Right hindlimb (tissue), 1 donor: ENCODE measurements at regions not wholly inside any gene's neighbourhood (a gene's known extent, or its start where the extent isn't known, plus 50 kb on each side); places are given as distances from the start of the nearest gene placed in this dataset.

ENCODE experiments used
- DNase-seq: peaks from one replicate; pipeline ENCODE4 v3.0.0-alpha.2; 2018

DNA sequence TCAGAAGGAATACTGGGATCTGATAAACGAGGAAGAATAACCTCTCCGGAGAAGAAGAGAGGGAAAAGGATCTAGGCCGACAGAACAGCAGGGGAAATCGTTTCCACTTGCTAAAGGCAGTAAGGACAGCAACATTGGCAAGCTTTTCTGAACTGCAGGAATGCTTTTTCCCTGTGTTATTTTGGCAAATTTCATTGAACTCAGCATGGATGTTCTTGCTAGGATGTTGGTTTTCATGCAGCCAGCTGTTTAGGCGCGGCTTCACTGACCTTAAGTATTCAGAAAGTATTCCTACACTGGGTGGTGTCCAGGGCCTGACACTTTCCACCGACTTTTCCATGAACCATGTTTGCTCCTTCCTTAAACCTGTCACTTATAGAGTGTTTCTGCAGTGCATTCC, 489.7 kb downstream of the CNTN3 start:
- DNase-seq, result peak; percentile 19

DNA sequence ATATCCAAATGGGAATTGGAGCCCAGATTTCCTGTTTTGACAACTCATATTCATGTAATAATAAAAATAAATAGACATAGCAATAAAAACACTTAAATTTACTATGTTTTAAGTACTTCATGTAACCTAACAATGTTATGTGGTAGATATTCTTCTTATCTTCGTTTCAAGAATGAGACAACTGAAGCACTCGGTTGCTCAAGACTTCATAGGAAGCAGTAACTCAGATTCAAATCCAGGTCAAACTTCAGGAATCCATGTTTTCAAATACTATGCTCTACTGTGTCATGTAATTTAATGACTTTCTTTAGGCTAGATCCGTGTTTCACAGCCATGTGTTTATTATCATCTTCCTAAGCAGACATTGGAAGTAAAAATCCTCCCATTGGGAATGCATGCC, 492.2 kb downstream of the CNTN3 start:
- no peak for DNase-seq

DNA sequence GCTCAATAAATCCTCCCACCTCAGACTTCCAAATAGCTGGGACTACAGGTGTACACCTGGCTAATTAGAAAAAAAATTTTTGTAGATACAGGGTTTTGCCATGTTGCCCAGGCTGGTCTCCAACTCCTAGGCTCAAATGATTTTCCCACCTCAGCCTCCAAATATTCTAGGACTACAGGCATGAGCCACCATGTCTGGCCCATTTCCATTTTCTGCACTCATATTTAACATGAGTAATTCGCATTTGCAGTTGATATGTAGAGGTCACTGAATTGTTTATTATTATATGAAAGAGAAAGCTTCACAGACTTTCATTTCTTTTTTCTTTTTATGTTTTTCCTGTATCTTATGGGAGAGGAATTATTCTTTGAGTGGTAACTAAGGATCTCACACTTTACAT, 492.7 kb downstream of the CNTN3 start:
- DNase-seq, result no peak

DNA sequence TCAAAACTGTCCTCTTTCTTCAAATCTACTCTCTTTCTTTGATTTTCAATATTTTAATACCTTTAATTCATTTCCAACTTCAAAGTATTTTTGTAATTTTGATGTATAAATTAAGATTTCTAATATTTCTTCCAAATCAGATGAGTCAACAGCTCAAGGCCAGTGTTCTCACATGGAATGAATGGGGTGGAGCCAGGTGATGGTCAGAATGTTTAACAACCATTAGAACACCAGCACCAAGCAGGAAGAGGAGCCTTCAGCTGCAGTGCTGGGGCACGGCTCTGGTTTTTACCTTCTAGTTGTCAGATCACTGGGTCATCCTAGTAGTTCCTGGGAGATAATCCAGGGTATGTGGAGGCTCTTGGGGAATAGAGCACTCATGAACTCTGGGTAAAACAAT, 494.5 kb upstream of the PDZRN3 start:
- no peak for DNase-seq

DNA sequence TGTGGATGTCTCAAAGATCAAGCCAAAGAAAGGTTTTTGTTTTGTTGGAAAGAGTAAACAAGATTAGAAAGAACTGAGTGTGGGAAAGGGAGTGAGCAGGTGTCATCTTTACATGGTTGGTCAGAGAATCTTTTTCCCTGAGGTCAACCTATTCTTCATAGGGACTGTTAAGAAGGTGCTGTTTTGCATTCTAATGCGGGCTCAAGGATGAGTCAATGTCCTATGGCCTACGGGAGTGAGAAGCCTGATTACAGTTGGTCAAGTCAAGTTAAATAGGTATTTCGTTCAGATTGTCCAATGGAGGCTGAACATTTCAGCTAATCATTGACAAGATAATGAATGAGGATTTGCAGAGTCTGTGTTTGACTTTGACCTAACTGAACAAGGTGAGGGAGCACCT, 491.2 kb upstream of the PDZRN3 start:
- DNase-seq, result no peak

DNA sequence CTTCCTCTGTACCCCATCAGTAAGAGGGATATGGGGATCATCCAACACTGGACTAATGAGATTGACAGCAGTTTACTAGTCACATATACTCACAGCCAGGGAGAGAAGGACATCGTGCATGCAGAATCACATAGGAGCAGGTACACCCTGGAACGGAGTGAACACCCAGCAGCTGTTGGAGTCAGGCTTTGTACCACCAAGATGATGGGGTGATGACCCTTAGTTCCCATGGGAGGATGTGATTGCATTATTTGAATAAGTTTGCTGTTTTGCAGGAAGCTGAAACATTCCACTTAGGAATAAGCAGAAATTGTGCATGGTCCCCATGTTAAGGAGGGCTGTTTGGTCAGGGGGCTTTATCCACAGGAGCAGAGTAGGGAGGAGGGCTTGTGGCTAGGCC, 482.7 kb upstream of the PDZRN3 start:
- no peak for DNase-seq

DNA sequence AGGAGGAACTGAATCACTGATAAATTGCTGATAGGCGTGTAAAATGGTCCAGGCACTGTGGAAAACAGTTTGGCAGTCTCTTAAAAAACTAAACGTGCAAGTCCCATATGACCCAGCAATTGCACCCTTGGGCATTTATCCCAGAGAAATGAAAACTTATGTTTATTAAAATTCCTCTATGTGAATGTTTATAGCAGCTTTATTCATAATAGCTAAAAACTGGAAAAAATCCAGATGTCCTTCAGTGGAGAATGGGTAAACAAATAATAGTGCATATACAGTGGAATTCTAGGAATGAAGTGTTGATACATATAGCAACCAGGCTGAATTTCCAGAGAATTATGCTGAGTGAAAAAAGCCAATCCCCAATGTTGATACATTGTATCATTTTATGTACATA, 482.2 kb upstream of the PDZRN3 start:
- DNase-seq, result no peak

DNA sequence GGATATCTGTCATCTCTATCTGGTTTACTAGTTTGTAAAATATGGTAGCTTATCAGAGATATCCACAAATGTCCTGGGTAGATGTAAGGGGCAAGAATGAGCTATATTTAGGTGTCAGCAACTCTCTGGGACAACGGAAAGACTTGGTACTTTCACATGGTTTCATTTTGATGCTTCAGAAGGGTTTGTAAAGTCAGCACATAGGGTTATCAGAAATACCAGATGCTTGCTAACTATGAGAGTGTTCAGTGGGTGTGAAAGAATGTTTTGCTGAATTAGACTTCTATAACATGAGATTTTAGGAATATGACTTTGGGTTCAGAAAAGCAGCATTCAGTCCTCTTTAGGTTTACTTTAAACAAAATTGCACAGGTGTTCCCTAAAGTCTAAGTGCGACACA, 466.5 kb upstream of the PDZRN3 start:
- DNase-seq, result no peak

DNA sequence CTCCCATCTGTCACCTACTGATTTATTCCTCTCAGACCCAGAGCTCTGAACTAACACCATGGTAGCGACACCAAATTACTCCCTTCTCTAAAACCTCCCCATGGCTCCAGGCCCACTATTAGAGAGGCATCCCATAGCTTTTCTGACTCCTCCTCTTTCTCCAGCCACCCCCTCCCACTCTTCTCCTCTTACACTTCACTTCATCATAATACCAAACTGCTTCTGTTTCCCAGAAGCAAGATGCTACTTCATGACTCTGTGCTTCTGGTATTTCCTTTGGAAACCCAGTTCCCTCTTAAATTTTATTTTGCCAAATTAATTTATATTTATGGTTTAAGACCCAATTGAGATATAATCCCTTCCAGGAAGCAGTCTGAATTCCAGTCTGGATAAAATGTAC, 465.1 kb upstream of the PDZRN3 start:
- no peak for DNase-seq

DNA sequence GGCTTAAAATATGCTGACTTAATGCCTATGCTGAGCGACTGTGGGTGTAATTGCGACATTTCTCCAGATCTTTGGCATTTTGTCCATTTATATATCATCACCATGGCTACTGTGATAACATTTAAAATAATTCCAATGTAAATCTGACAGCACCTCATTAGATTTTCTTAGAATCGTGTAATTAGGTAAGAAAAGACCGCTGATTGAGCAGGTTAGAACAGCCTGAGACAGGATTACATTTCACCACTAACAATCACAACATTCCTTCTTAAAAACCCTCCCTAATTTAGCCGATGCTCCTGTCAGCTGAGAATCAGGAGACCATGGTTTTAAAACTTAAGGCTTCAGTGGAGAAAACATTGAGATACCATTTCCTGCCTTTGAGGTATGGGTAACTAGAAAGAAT, 455.3 kb upstream of the PDZRN3 start:
- DNase-seq, result no peak

DNA sequence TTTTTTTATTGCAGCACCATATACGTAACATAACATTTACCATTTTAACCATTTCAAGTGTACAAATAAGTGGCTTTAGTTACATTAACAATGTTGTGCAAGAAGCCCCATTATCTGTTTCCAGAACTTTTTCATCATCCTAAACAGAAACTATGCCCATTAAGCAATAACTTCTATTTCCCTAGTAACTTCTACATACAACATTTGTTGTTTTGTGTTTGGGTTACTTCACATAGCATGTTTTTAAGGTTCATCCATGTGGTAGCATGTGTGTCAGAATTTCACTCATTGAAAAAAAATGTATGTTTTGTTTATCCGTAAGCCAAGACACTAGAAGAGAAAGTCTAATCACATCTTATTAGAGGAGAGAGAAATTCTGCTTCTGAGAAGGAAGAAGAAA, 450.5 kb upstream of the PDZRN3 start:
- no peak for DNase-seq

DNA sequence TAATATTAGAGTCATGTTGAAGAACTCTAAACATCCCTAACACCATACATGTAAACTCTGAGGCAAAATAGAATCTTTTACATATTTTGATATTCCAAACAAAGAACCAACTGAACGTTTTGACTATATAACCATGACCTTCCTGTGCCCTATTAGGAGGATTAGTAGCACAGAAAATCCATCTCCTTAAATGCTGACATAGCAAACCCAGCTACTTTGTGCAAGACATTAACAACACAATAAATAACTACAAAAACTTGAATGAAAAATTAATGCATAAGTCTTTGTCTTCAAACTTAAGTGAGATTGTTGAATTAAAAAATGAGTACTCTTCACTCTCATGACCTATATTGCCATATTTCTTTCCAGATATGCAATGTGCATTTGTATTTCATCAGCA, 450.0 kb upstream of the PDZRN3 start:
- no peak for DNase-seq

DNA sequence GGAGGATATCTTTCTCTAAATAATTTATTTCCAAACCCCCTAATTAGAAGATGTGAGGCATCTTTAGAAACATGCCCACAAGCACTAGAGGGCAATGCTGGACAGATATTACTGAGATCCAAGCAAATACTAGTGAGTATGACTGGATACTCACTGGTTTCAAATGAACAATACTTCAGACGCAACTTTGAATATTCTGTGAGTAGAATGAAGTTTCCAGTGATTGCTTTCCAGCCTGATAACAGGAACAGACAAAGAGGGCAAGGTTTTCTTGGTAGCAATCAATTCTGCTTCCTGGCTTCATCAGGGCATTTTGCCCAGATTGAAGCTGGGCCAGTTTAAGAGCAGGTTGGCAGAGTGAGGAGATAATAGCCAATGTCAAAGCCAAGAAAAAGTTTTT, 442.6 kb upstream of the PDZRN3 start:
- peak; percentile 25 for DNase-seq

DNA sequence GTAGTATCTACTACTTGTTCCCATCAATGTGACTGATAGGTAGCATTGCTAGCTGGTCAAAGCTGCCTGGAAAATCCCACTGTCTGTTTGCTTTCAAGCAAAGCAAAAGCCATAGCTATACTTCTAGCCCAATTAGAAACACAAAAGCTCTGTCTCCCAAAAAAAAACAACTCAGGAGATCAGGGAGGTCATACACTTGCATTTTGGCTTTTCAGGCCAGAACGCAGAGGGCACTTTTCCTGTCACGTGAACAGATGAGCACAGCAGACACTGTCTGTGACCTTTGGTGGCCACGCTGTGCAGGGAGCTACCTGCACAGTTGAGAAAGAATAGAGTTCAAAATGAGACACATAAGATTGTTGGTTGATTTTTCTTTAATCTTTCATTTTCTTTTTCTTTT, 441.7 kb upstream of the PDZRN3 start:
- no peak for DNase-seq

DNA sequence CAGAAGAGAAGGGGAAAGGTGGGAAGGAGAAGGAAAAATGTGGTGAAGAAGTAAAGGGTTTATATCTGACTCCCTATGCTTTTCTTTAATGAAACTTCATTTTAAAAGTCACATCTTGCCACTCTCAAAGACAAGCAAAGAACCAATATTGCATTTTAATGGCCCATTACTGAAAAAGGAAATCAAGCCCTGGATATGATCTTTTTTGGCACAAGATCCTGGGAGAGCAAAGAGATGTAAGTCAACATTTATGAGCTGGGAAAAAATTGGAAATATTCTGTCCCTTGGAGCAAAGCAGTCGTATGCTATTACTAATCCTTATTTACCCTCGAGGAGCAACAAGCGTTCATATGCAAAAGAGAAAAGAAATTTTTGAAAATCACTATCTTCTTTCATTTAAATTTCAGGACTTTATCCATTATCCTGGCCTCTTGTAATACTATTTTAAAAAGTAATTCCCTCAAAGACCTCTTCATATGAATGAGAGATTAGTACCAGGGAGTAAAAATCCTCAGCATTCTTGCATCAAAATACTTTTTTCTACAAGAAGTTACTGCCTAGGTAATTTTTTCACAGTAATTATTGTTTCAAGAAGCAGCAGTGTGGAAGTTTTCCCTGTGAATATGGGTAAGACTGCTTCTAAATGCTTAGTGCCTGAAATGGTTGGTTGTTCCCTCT, 435.3 kb upstream of the PDZRN3 start:
- DNase-seq, result no peak

DNA sequence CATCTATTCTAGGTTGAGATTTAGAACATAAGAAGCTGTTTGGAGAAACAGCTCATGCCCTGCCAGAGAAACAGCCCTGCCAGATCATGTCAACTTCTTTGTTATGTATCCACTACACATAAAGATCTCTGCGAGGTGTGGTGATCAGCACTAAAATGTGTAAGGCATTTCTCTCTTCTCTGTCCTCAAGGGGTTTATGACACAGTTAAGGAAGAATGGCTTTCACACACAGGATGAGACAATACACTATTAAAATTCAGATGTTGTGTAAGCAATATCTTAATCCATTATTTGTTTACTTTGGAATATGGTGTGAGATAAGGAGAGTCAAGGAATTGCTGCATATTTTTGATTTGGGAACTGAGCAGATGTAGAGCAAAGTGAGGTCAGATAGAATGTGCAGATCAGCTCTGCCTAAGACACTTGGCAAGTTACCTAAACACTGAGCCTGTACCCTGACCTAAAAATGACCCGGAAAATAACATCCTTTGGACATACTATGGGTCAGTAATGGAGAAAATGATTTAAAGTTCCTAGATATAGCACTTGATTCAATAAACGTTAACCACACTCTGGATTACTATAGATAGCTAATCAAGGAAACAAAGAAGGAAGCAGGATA, 434.7 kb upstream of the PDZRN3 start:
- DNase-seq, result no peak

DNA sequence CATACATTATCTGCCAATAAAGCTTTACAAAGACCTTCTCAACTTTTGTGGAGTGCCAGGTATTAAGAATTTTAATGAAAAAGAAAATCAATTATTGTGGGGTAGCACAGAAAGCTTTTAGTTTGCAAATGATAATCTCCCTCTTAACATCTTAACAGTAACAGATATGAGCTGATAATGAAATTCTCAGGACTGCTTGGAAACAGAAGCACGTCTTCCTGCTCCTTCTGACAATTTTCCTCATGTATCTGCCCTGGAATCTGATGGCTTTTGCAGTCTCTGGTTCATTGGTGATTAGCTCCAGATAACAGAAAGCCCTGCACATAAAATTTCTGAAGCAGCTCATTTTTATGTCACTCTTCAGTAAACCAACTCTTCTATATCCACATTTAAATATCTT, 432.4 kb upstream of the PDZRN3 start:
- no peak for DNase-seq

DNA sequence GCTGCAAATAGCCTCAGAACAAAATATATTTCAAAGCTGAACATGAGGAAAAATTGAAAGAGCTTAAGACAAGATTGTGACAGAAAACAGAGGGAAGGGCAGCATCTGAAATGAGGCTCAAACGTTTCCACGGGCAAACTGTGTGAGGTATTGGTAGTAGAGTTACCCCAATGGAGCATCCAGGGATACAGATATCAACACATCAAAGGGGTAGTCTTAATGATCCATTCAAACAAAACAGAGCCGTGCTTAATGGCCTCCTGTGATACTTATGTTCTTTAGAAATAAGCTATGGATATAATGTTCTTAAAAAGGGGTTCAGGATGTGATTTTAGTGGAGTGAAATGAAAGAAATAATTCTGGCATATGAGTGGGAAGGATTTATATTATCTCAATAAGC, 430.3 kb upstream of the PDZRN3 start:
- no peak for DNase-seq

DNA sequence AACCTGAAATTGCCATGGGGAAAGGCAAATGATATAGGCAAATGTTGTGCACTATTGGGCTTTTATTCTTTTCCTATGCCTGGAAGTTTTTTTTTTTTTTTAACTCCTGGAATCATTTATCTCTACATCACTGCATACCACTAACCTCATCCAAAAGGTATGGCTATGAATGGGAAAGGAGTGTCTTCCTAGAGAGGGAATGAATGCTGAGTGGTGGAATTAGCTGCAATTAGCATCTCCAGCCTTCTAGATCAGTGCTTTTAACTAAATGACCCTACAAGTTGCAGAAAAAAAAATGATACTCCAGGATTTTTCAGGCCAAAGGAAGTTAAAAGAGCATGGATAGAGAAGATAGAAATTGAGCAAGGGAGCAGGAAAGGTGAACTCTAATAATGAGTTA, 429.8 kb upstream of the PDZRN3 start:
- no peak for DNase-seq

DNA sequence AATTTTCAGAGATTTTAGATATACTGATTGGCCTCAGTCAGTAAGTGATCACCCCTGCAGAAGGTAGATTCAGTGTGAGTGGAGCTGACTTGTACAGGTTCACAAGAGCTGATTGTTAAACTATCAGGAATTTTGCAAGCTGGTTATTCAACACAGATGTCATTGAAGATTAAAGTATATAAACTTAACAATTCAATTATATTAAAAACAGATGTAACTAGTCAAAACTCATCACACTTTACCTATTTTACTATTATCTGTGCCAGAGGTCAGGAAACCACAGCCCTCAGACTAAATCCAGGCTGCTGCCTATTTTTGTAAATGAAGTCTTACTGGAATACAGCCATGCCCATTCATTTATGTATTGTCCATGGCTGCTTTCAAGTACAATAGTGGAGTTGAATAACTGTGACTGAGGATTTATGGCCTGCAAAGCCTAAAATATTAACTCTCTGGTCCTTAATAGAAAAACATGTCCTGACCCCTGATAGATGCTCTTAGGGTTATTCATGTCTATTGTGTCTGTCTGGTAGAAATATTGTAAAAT, 429.3 kb upstream of the PDZRN3 start:
- DNase-seq, result no peak

DNA sequence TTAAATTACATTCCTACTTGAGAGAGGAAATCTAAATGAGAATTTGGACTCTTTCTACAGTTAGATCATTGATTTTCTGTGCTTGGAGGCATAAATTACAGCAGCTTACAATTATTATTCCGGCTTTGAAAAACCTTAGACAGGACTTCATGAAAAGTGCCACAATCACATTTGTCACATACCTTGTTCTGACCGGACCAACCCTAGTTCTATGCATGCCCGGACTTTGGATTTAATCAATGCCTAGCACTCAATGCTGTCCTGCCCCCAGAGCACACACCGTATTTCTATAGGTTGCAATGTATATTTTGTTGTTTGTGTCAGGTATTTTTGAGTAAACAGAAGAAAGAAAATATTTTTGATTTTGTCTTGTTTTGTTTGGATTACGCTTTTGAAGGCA, 424.7 kb upstream of the PDZRN3 start:
- no peak for DNase-seq

DNA sequence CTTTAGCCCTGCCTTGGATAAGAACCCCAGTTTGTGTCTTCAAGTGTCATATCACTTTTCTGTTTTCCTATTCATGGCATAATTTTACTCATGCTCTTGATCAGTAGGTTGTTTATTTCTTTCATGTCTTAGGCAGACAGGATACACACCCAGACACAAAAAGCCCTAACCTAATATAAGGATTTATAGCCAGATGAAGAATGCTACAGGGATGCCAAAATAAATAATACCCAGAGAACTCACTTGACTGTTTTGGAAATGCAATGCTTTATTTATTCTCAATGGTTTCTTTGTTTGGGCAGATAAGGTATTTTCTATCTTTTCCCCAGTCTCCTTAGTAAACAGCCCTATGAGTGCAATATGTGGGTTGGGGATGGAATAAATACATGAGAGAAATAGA, 424.0 kb upstream of the PDZRN3 start:
- DNase-seq, result no peak

DNA sequence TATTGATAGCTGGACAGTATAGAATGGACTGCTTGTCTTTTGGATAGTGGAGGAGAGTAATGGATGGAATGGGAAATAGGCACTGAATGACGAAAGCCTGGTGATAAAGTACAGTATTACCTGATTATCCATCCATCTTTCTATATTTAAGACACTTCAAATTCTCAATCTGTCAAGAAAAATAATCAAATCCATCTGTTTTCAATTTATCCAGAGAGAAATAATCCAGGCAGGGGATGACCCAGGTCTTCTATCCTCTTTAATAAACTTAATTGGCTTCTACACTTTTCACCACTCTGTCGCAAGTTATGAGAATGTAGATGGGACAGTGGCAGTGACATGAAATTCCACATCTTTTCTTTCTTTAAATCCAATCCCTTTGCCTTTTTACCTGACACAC, 420.3 kb upstream of the PDZRN3 start:
- no peak for DNase-seq

DNA sequence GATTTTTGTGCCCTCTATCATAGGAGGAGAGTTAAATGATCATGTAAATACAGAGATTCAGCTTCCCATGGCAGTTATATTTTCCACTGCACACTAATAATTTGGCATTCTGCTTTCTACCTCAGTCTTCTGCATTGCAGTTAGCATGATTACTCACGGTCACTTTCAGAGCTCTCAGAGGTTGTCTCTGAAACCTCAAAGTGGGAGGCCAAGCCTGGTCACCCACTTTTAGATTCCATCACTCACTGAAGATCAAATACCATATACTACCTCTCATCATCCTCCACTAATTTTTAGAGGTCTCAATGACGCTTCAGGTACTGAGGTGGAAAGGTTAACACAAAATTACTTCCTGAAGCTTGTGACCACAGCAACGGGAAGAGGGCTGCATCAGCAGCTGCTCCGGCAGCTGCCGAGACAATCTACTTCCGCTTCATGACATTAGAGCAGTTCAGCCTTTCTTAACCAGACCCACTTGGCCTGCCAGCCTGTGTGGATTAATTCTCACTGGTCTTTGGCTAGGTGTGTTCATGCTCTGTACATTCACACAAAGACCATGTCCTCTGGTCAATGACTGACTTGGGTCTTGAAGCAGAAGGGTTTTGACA, 416.4 kb upstream of the PDZRN3 start:
- DNase-seq, result no peak

DNA sequence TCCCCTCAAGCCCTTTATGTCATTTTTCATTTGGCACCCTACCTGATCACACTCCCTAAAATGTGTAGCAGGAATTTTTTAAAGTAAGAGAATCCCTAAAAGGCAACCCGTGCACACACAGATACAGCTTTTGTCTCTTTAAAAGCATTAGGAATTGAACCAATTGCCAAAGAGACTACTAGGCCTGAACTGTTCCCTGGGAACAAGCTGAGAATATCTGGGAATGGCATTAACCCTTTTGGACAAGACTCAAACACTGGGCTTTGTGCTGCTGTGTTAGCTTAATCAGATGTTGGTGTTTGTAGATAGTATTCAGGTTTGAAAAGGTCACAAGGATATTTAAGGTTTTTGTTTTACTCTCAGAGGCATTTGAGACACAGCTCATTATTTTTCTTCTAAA, 414.4 kb upstream of the PDZRN3 start:
- DNase-seq, result no peak
